GM23248 (cell line): ENCODE measurements at regions not wholly inside any gene's neighbourhood (a gene's known extent, or its start where the extent isn't known, plus 50 kb on each side); places are given as distances from the start of the nearest gene placed in this dataset.
A peak's percentile ranks its signal among the peaks of the same experiment; 100 is the strongest.

Source experiments
- DNase-seq: peaks from one replicate; pipeline ENCODE4 v3.0.0-alpha.2; 2015
- H2AFZ ChIP-seq: fragments of 200-600 bp; sonication (generic); 2 replicates; pipeline ENCODE4 v1.6.1; 2016; ENCODE audit warnings: antibody characterized with exemption
- H3F3A ChIP-seq: fragments of 200-600 bp; sonication (generic); 2 replicates; pipeline ENCODE4 v1.6.1; 2016; ENCODE audit warnings: mild to moderate bottlenecking, antibody characterized with exemption, mixed run types; ENCODE audit not compliant: insufficient read depth
- H3K27ac ChIP-seq: fragments of 200-600 bp; sonication (generic); 2 replicates; pipeline ENCODE4 v1.5.1; 2016; ENCODE audit warnings: mild to moderate bottlenecking
- H3K27me3 ChIP-seq: fragments of 200-600 bp; sonication (generic); replicated peaks from 2 replicates; pipeline ENCODE4 v1.6.1; 2016; ENCODE audit warnings: mild to moderate bottlenecking; ENCODE audit not compliant: insufficient read depth
- H3K36me3 ChIP-seq: fragments of 200-600 bp; sonication (generic); 2 replicates; pipeline ENCODE4 v1.6.1; 2016; ENCODE audit warnings: low read depth, mild to moderate bottlenecking
- H3K4me1 ChIP-seq: fragments of 200-600 bp; sonication (generic); 2 replicates; pipeline ENCODE4 v1.6.1; 2016; ENCODE audit warnings: mild to moderate bottlenecking; ENCODE audit not compliant: insufficient read depth
- H3K4me2 ChIP-seq: fragments of 200-600 bp; sonication (generic); one replicate; pipeline ENCODE4 v1.6.1; 2016; ENCODE audit warnings: mild to moderate bottlenecking; ENCODE audit not compliant: unreplicated experiment
- H3K4me3 ChIP-seq: fragments of 200-600 bp; sonication (generic); 2 replicates; pipeline ENCODE4 v1.5.1; 2016; ENCODE audit warnings: mild to moderate bottlenecking
- H3K79me2 ChIP-seq: fragments of 200-600 bp; sonication (generic); 2 replicates; pipeline ENCODE4 v1.6.1; 2016; ENCODE audit warnings: mild to moderate bottlenecking; ENCODE audit not compliant: insufficient read depth
- H3K9ac ChIP-seq: fragments of 200-600 bp; sonication (generic); 2 replicates; pipeline ENCODE4 v1.6.1; 2016; ENCODE audit warnings: mild to moderate bottlenecking
- H3K9me2 ChIP-seq: fragments of 200-600 bp; sonication (generic); 2 replicates; pipeline ENCODE4 v1.6.1; 2016; ENCODE audit warnings: mixed run types, mild to moderate bottlenecking, moderate library complexity; ENCODE audit not compliant: insufficient read depth
- H3K9me3 ChIP-seq: fragments of 200-600 bp; sonication (generic); one replicate; pipeline ENCODE4 v1.6.1; 2017; ENCODE audit warnings: low read depth
- H4K20me1 ChIP-seq: fragments of 200-600 bp; sonication (generic); 2 replicates; pipeline ENCODE4 v1.6.0; 2016; ENCODE audit not compliant: insufficient read depth
- EZH2 ChIP-seq: fragments of 200-600 bp; sonication (generic); IDR thresholded peaks from 2 replicates; pipeline ENCODE4 v1.6.1; 2018; ENCODE audit warnings: antibody characterized with exemption, mild to moderate bottlenecking; ENCODE audit not compliant: insufficient read depth, poor library complexity, severe bottlenecking
- EZH2phosphoT487 ChIP-seq: fragments of 200-600 bp; sonication (generic); IDR thresholded peaks from 2 replicates; pipeline ENCODE4 v1.6.1; 2018; ENCODE audit warnings: antibody characterized with exemption, moderate library complexity, mild to moderate bottlenecking, low read depth; ENCODE audit not compliant: insufficient read depth
- WGBS, 2 experiments: methylation state at CpG; one replicate each; pipeline ENCODE4 v1.1.6; 2015 to 2017; ENCODE audit warnings: low lambda C conversion rate in 2 of 2, low coverage in 1 of 2; ENCODE audit errors: missing lambda C conversion rate in 2 of 2; 5-methylcytosine and 5-hydroxymethylcytosine counted together
- in situ Hi-C: fragments of 300-500 bp; cut with MboI; formaldehyde crosslinking; loops from 2 replicates; pipeline ENCODE4 v1.15.0; 2020

- Histone ChIP-seq H3K9ac (no peak overlapping the region), H3K9me3 (no peaks in the 10 kb centered on the region), H3K4me1 (no peaks in the 10 kb centered on the region), H2AFZ (no peak overlapping the region), H3K4me2 (no peak overlapping the region), H3K9me2 (no peaks in the 10 kb centered on the region), H3K4me3 (no peak overlapping the region), H3K27ac (no peak overlapping the region), H3K36me3 (no peaks in the 10 kb centered on the region), H4K20me1 (no peaks in the 10 kb centered on the region), H3K27me3 (no peaks in the 10 kb centered on the region), H3F3A (no peaks in the 10 kb centered on the region), H3K79me2 (no peaks in the 10 kb centered on the region)
- no peak for TF ChIP-seq EZH2phosphoT487
- TF ChIP-seq EZH2 = no peak
- no peak for DNase-seq
- in situ Hi-C loops = no loop called here
Observed at GRCh38 chr1:177334903-177335302, 164.1 kb downstream of the BRINP2 start.

- H3K27ac ChIP-seq = no peak overlapping the region
- H3K4me3 ChIP-seq = no peak overlapping the region
- H3K9me2 ChIP-seq = no peaks in the 10 kb centered on the region
- H2AFZ ChIP-seq = no peak overlapping the region
- peak; percentile 20 for DNase-seq
- in situ Hi-C loops = no loop called here
- TF ChIP-seq EZH2phosphoT487 = no peak
- no peak for TF ChIP-seq EZH2
- no peaks in the 10 kb centered on the region for H3K36me3 ChIP-seq
- H3K9ac ChIP-seq = no peak overlapping the region
- H3K9me3 ChIP-seq = no peaks in the 10 kb centered on the region
- H3K4me1 ChIP-seq = no peaks in the 10 kb centered on the region
- H3K27me3 ChIP-seq = no peaks in the 10 kb centered on the region
- 20 to 31% methylated on average over 4 of the region's 4 CpGs for WGBS, 2 experiments
- H3F3A ChIP-seq = no peaks in the 10 kb centered on the region
- H4K20me1 ChIP-seq = no peaks in the 10 kb centered on the region
- H3K79me2 ChIP-seq = no peaks in the 10 kb centered on the region
- H3K4me2 ChIP-seq = peak overlapping the region; percentile 11
Observed at GRCh38 chr1:177333936-177334595, 163.3 kb downstream of the BRINP2 start.
